Lower leg skin (tissue), 4 donors: ENCODE measurements at regions not wholly inside any gene's neighbourhood (a gene's known extent, or its start where the extent isn't known, plus 50 kb on each side); places are given as distances from the start of the nearest gene placed in this dataset.

ENCODE experiments used
- DNase-seq, 2 donors: peaks; one replicate each; pipeline ENCODE4 v3.0.0-alpha.2; 2019; ENCODE audit warnings: low spot score in 2 of 2
- H3K4me3 ChIP-seq: fragments of 200-600 bp; sonication (generic); 2 replicates; pipeline ENCODE4 v1.5.1; 2017; ENCODE audit warnings: mild to moderate bottlenecking, low read depth; ENCODE audit not compliant: poor library complexity, severe bottlenecking
- POLR2A ChIP-seq, 2 donors: fragments of 450-650 bp; IDR thresholded peaks; one replicate each; pipeline ENCODE4 v1.6.1; 2016 to 2017; ENCODE audit warnings: antibody characterized with exemption in 2 of 2, mild to moderate bottlenecking in 1 of 2, moderate library complexity in 1 of 2
- WGBS, 2 donors: methylation state at CpG; one replicate each; pipeline ENCODE4 v1.1.5; 2018; 5-methylcytosine and 5-hydroxymethylcytosine counted together
- intact Hi-C: fragments of 100-400 bp; cut with DNase I; formaldehyde crosslinking; loops from one replicate; pipeline ENCODE4 v1.15.0; 2023; ENCODE audit warnings: low total_unique reads
- TF ChIP-seq, protein P1 (sequence below), 3 donors: fragments of 450-650 bp; IDR thresholded peaks; one replicate each; pipeline ENCODE4 v1.5.1; 2016; ENCODE audit warnings: antibody characterized with exemption in 3 of 3, mild to moderate bottlenecking in 3 of 3, moderate library complexity in 2 of 3

- intact Hi-C loops = no loop called here
- TF ChIP-seq, protein P1, sequence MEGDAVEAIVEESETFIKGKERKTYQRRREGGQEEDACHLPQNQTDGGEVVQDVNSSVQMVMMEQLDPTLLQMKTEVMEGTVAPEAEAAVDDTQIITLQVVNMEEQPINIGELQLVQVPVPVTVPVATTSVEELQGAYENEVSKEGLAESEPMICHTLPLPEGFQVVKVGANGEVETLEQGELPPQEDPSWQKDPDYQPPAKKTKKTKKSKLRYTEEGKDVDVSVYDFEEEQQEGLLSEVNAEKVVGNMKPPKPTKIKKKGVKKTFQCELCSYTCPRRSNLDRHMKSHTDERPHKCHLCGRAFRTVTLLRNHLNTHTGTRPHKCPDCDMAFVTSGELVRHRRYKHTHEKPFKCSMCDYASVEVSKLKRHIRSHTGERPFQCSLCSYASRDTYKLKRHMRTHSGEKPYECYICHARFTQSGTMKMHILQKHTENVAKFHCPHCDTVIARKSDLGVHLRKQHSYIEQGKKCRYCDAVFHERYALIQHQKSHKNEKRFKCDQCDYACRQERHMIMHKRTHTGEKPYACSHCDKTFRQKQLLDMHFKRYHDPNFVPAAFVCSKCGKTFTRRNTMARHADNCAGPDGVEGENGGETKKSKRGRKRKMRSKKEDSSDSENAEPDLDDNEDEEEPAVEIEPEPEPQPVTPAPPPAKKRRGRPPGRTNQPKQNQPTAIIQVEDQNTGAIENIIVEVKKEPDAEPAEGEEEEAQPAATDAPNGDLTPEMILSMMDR (IDR thresholded peaks at IDR 0.05) = no peak
- no peak for TF ChIP-seq POLR2A (IDR thresholded peaks at IDR 0.05)
- 61 to 63% methylated on average over 3 of the region's 3 CpGs for WGBS, 2 donors
- DNase-seq = no peak
- no peak overlapping the region for H3K4me3 ChIP-seq
Observed at GRCh38 chr11:79762279-79762921, 321.6 kb upstream of the TENM4 start.

DNA sequence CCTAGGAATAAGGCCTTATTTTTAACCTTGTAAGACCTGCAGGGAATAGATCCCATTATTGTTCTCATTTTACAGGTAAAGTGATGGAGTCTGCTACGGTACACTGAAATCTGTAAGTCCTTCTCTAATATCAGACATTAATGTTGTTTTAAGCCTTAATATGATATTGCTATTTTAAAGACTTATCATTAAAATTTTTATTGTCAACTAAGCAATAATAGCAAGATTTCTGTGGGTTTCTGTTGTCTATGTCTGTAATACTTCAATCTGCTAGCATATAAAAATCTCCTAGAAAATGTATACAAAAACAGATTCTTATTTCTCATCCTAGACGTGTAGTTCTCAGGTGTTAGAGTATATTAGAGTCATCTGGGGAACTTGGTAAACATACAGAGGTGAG is 317.5 kb upstream of the TENM4 start:
- 43 to 85% methylated on average over 2 of the region's 2 CpGs for WGBS, 2 donors
- no peak for DNase-seq
- intact Hi-C loops = no loop called here
- no peak overlapping the region for H3K4me3 ChIP-seq
- no peak for TF ChIP-seq POLR2A (IDR thresholded peaks at IDR 0.05)
- TF ChIP-seq, protein P1 (IDR thresholded peaks at IDR 0.05) = no peak

- DNase-seq = no peak
- TF ChIP-seq POLR2A (IDR thresholded peaks at IDR 0.05) = no peak
- TF ChIP-seq, protein P1 (IDR thresholded peaks at IDR 0.05) = no peak
- 95 to 98% methylated on average over 1 of the region's 1 CpG for WGBS, 2 donors
- intact Hi-C loops = no loop called here
- H3K4me3 ChIP-seq = no peak overlapping the region
Observed at GRCh38 chr11:79747406-79747805, 306.6 kb upstream of the TENM4 start.

DNA sequence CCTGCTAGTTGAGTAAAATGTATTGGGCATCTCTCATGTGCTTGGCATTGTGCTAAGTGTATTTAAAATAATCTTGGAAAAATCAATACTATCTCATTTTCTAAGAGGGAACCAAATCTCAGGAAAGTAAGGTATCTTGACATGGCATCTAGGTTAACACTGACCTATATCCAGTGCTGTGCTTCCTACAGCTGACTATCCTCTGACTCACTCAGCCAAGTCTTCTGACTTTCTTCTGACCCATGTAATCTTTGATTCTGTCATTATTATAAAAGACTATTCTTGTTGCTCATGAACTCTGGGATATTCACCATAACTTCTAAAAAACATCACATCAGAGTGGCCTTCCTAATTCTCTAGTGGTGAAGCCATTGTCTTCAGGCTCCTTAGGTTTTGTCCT is 304.1 kb upstream of the TENM4 start:
- TF ChIP-seq POLR2A (IDR thresholded peaks at IDR 0.05) = no peak
- TF ChIP-seq, protein P1 (IDR thresholded peaks at IDR 0.05) = no peak
- DNase-seq = no peak
- intact Hi-C loops = no loop called here
- H3K4me3 ChIP-seq = no peak overlapping the region

DNA sequence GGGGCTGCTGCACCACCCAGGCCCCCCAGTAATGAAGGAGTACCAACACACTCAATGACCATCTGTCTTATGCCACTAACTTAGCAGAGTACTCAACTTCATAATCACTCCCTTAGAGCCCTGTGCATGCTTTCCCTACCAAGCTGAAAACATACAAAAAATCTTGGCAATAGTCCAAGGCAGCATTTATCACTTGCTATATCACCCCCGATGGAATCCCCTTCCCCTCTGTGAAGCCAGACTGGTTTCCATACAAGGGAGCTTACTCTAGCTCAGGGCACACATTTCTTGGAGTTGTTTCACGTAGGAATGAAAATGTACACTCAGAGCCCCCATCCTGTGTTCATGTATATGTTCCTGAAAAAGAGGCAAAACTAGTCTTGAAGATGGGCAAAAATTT is 301.3 kb upstream of the TENM4 start:
- H3K4me3 ChIP-seq = no peak overlapping the region
- WGBS, 2 donors = 53 to 56% methylated on average over 2 of the region's 2 CpGs
- intact Hi-C loops = no loop called here
- no peak for DNase-seq
- no peak for TF ChIP-seq POLR2A (IDR thresholded peaks at IDR 0.05)
- TF ChIP-seq, protein P1 (IDR thresholded peaks at IDR 0.05) = no peak

DNA sequence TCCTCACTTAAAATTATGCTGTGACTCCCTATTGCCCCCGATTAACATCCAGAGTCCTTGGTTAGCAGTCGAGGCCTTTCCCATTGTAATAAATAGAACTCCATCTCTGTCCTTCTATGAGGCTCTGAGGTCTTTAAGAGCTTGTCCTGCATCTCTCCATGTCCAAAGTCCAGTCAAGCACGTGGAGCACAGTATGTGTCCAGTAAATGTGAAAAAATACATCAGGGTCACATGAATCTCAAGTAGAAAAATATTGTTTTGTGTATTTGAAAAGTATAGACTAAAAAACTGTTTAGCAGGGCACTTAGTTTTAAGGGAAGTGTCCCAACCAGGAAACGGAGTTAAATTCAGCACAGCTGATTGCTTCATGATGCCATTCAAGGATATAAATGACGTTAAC is 298.8 kb upstream of the TENM4 start:
- intact Hi-C loops = no loop called here
- H3K4me3 ChIP-seq = no peak overlapping the region
- DNase-seq = no peak
- no peak for TF ChIP-seq POLR2A (IDR thresholded peaks at IDR 0.05)
- TF ChIP-seq, protein P1 (IDR thresholded peaks at IDR 0.05) = no peak
- 65 to 69% methylated on average over 5 of the region's 5 CpGs for WGBS, 2 donors
